ENCODE measurements at regions not wholly inside any gene's neighbourhood (a gene's known extent, or its start where the extent isn't known, plus 50 kb on each side); places are given as distances from the start of the nearest gene placed in this dataset.

DNA sequence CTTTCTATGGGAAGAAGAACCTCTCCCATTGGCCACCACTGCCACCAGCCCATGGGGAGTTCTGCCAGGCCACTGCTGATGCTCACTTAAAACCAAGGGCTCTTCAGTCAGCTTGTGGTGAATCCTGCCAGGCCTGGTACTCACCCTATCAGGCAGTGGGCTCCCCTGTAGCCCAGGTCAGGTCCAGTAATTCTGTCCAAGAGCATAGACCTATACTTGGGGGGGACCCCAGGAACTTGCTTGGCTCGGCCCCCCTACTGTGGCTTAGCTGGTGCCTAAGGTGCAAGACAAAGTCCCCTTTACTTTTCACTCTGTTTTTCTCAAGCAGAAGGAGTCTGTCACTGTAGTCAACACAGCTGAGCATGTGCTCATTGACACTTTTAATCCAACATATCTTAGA, 1012.2 kb downstream of the PCDH19 start:
- no peak overlapping the region for H3K4me3 ChIP-seq (ENCODE audit: low read depth, low read length)
- no peak for TF ChIP-seq CTCF (conservative IDR thresholded peaks at IDR 0.05; ENCODE audit: low read depth, low read length)
- DNase-seq (ENCODE audit: low read depth): no peak

DNA sequence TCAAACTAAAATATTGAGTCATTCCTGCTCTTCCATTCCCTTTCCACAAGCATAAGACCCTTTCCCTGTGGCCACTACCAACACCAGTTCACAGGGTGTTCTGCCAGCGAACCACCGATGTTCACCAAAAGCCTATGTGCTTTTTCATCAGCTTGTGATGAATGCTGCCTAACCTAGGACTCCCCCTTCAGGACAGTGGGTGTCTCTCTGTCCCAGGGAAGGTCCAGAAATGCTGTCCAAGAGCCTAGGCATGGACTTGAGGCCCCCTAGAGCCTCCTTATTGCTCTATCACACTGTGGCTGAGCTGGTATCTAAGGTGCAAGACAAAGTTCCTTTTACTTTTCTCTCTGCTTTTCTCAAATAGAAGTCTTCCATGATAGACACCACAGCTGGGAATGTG, 1015.6 kb downstream of the PCDH19 start:
- no peak for TF ChIP-seq CTCF (conservative IDR thresholded peaks at IDR 0.05; ENCODE audit: low read depth, low read length)
- no peak overlapping the region for H3K4me3 ChIP-seq (ENCODE audit: low read depth, low read length)
- no peak for DNase-seq (ENCODE audit: low read depth)

- TF ChIP-seq CTCF (conservative IDR thresholded peaks at IDR 0.05; ENCODE audit: low read depth, low read length): no peak
- H3K4me3 ChIP-seq (ENCODE audit: low read depth, low read length): no peak overlapping the region
- no peak for DNase-seq (ENCODE audit: low read depth)
These were observed 1025.3 kb downstream of the PCDH19 start for GRCh38 chrX:99384594-99385374.

GRCh38 chrX:99383786-99384185, 1026.3 kb downstream of the PCDH19 start:
- no peak for TF ChIP-seq CTCF (conservative IDR thresholded peaks at IDR 0.05; ENCODE audit: low read depth, low read length)
- no peak for DNase-seq (ENCODE audit: low read depth)
- H3K4me3 ChIP-seq (ENCODE audit: low read depth, low read length): no peak overlapping the region

- DNase-seq (ENCODE audit: low read depth): no peak
- TF ChIP-seq CTCF (conservative IDR thresholded peaks at IDR 0.05; ENCODE audit: low read depth, low read length): no peak
- no peak overlapping the region for H3K4me3 ChIP-seq (ENCODE audit: low read depth, low read length)
These were observed 1038.0 kb downstream of the PCDH19 start for GRCh38 chrX:99371976-99372595.

GRCh38 chrX:99353412-99353811, 1056.7 kb downstream of the PCDH19 start:
- no peak for TF ChIP-seq CTCF (conservative IDR thresholded peaks at IDR 0.05; ENCODE audit: low read depth, low read length)
- no peak overlapping the region for H3K4me3 ChIP-seq (ENCODE audit: low read depth, low read length)
- DNase-seq (ENCODE audit: low read depth): no peak

- H3K4me3 ChIP-seq (ENCODE audit: low read depth, low read length): no peak overlapping the region
- no peak for DNase-seq (ENCODE audit: low read depth)
- TF ChIP-seq CTCF (conservative IDR thresholded peaks at IDR 0.05; ENCODE audit: low read depth, low read length): no peak
These were observed 1061.8 kb downstream of the PCDH19 start for GRCh38 chrX:99348256-99348655.
